Hepatocyte (in vitro differentiated cells): ENCODE measurements at regions not wholly inside any gene's neighbourhood (a gene's known extent, or its start where the extent isn't known, plus 50 kb on each side); places are given as distances from the start of the nearest gene placed in this dataset.

Experiments
- EZH2phosphoT487 ChIP-seq: fragments of 200-600 bp; sonication (generic); IDR thresholded peaks from one replicate; pipeline ENCODE4 v1.6.1; 2018; ENCODE audit warnings: antibody characterized with exemption, mild to moderate bottlenecking, low read depth, moderate library complexity; ENCODE audit not compliant: unreplicated experiment, severe bottlenecking
- TF ChIP-seq, protein P1 (sequence below): fragments of 200-600 bp; sonication (generic); IDR thresholded peaks from 2 replicates; pipeline ENCODE4 v1.5.1; 2016; ENCODE audit warnings: antibody characterized with exemption, mild to moderate bottlenecking; ENCODE audit not compliant: poor library complexity

- TF ChIP-seq, protein P1, sequence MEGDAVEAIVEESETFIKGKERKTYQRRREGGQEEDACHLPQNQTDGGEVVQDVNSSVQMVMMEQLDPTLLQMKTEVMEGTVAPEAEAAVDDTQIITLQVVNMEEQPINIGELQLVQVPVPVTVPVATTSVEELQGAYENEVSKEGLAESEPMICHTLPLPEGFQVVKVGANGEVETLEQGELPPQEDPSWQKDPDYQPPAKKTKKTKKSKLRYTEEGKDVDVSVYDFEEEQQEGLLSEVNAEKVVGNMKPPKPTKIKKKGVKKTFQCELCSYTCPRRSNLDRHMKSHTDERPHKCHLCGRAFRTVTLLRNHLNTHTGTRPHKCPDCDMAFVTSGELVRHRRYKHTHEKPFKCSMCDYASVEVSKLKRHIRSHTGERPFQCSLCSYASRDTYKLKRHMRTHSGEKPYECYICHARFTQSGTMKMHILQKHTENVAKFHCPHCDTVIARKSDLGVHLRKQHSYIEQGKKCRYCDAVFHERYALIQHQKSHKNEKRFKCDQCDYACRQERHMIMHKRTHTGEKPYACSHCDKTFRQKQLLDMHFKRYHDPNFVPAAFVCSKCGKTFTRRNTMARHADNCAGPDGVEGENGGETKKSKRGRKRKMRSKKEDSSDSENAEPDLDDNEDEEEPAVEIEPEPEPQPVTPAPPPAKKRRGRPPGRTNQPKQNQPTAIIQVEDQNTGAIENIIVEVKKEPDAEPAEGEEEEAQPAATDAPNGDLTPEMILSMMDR, result no peak
- no peak for TF ChIP-seq EZH2phosphoT487
These were observed 433.1 kb upstream of the FZD8 start for GRCh38 chr10:36075196-36075595.
